Vagina (tissue), 2 donors: ENCODE measurements at regions not wholly inside any gene's neighbourhood (a gene's known extent, or its start where the extent isn't known, plus 50 kb on each side); places are given as distances from the start of the nearest gene placed in this dataset.

Source experiments
- DNase-seq, 2 donors: peaks; one replicate each; pipeline ENCODE4 v3.0.0-alpha.2; 2017; ENCODE audit errors: extremely low spot score in 2 of 2
- H3K27ac ChIP-seq: fragments of 200-600 bp; sonication (generic); one replicate; pipeline ENCODE4 v1.5.1; 2019
- H3K27me3 ChIP-seq: fragments of 200-600 bp; sonication (generic); one replicate; pipeline ENCODE4 v1.5.1; 2019
- H3K36me3 ChIP-seq, 2 donors: fragments of 200-600 bp; sonication (generic); one replicate each; pipeline ENCODE4 v1.5.1; 2017 to 2019
- H3K4me1 ChIP-seq: fragments of 200-600 bp; sonication (generic); one replicate; pipeline ENCODE4 v1.5.1; 2019
- H3K4me3 ChIP-seq, 2 donors: fragments of 200-600 bp; sonication (generic); 1 replicate in 1 of 2; 2 replicates in 1 of 2; pipeline ENCODE4 v1.5.1; 2016 to 2019
- H3K9me3 ChIP-seq: fragments of 200-600 bp; sonication (generic); one replicate; pipeline ENCODE4 v1.5.1; 2019
- POLR2A ChIP-seq, 2 donors: fragments of 450-650 bp; IDR thresholded peaks; one replicate each; pipeline ENCODE4 v1.6.1; 2017; ENCODE audit warnings: antibody characterized with exemption in 2 of 2, mild to moderate bottlenecking in 2 of 2, moderate library complexity in 2 of 2
- POLR2AphosphoS5 ChIP-seq, 2 donors: sonication (generic); formaldehyde crosslinking; IDR thresholded peaks; one replicate each; pipeline ENCODE4 v1.9.0; 2017; ENCODE audit warnings: antibody characterized with exemption in 2 of 2, mild to moderate bottlenecking in 2 of 2, low read depth in 1 of 2; ENCODE audit not compliant: insufficient read depth in 1 of 2
- intact Hi-C: fragments of 100-400 bp; cut with DNase I; formaldehyde crosslinking; loops from one replicate; pipeline ENCODE4 v1.15.1; 2023
- TF ChIP-seq, protein P1 (sequence below), 3 experiments: fragments of 450-650 bp in 2 of 3; fragments of 200-600 bp in 1 of 3; sonication (generic) in 1 of 3; IDR thresholded peaks; one replicate each; pipeline ENCODE4 v1.5.1; 2017 to 2019; ENCODE audit warnings: antibody characterized with exemption in 3 of 3, mild to moderate bottlenecking in 2 of 3, moderate library complexity in 2 of 3

DNA sequence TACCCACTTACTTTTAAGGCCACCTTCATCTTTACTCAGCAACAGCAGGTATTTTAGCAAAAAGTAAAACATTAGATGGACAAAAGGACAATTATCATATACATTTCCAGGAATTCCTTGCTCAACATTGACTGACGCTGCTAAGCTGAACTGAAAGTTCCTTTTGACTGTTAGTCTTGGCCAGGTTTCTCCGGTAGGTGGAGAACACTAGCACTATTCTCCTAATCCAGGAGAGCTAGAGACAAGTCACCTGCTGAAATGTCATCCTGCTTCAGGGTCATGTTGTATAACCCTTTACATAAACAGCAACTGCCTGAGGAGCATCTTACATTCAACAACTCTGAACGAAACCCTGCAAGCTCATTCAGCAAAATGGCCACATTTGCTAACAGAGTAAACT, 109.0 kb upstream of the ESRRG start:
- intact Hi-C loops: no loop called here
- Histone ChIP-seq H3K27ac (no peak overlapping the region), H3K9me3 (no peaks in the 10 kb centered on the region)

DNA sequence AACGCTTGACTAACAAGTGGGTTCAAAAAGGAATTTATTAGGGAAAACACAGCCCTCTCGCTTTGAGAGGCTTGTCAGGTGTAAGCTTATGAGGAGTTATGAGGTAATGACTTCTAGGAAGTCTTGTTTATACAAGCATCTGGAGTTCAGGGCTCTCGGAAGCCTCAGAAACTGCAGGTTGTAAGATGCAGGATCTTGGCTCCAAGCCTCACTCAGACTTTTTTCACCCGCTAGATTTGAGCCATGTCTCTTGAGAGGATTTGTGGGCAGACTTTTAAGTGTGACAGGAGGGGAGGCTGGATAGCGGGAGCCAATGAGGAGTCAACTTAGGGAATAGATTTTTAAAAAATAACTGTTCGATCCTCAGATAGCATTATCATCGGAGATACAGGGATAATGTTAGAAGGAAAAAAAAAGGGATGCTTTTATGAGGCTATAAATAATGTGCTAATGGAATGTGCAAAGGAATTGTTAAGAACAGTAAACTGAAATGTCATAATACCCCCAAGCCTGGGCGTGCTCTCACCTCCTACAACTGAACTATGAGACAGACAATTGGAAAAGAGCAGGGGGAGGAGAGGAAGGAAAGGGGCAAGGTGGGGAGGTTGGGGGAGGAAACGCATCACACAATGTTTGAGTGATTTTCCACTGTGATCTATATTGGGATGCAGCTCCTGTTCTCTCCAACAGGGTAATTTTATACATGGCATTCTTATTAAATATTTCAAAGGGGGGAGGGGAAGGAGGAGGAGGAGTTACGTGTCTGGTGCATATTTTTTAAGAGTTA, 107.4 kb upstream of the ESRRG start:
- DNase-seq: no peak
- Histone ChIP-seq H3K9me3 (no peaks in the 10 kb centered on the region), H3K27me3 (no peaks in the 10 kb centered on the region), H3K4me3 (no peak overlapping the region), H3K27ac (no peak overlapping the region), H3K4me1 (no peaks in the 10 kb centered on the region), H3K36me3 (no peaks in the 10 kb centered on the region)
- TF ChIP-seq POLR2A (IDR thresholded peaks at IDR 0.05): no peak
- TF ChIP-seq POLR2AphosphoS5 (IDR thresholded peaks at IDR 0.05; ENCODE audit: insufficient read depth in 1 of 2, low read depth in 1 of 2): no peak
- TF ChIP-seq, protein P1, sequence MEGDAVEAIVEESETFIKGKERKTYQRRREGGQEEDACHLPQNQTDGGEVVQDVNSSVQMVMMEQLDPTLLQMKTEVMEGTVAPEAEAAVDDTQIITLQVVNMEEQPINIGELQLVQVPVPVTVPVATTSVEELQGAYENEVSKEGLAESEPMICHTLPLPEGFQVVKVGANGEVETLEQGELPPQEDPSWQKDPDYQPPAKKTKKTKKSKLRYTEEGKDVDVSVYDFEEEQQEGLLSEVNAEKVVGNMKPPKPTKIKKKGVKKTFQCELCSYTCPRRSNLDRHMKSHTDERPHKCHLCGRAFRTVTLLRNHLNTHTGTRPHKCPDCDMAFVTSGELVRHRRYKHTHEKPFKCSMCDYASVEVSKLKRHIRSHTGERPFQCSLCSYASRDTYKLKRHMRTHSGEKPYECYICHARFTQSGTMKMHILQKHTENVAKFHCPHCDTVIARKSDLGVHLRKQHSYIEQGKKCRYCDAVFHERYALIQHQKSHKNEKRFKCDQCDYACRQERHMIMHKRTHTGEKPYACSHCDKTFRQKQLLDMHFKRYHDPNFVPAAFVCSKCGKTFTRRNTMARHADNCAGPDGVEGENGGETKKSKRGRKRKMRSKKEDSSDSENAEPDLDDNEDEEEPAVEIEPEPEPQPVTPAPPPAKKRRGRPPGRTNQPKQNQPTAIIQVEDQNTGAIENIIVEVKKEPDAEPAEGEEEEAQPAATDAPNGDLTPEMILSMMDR (IDR thresholded peaks at IDR 0.05): no peak
- intact Hi-C loops: no loop called here

More for the DNA sequence above, 109.0 kb upstream of the ESRRG start:
- Histone ChIP-seq H3K27me3 (no peaks in the 10 kb centered on the region), H3K4me3 (no peak overlapping the region), H3K4me1 (no peaks in the 10 kb centered on the region), H3K36me3 (no peaks in the 10 kb centered on the region)
- no peak for TF ChIP-seq POLR2AphosphoS5 (IDR thresholded peaks at IDR 0.05; ENCODE audit: insufficient read depth in 1 of 2, low read depth in 1 of 2)
- TF ChIP-seq POLR2A (IDR thresholded peaks at IDR 0.05): no peak
- TF ChIP-seq, protein P1 (IDR thresholded peaks at IDR 0.05): no peak
- DNase-seq: no peak

GRCh38 chr1:216827251-216827650, 104.0 kb upstream of the ESRRG start:
- no peaks in the 10 kb centered on the region for H3K27me3 ChIP-seq
- no peak overlapping the region for H3K27ac ChIP-seq
- H3K4me3 ChIP-seq: no peak overlapping the region
- no peaks in the 10 kb centered on the region for H3K4me1 ChIP-seq
- no peak for TF ChIP-seq POLR2A (IDR thresholded peaks at IDR 0.05)
- TF ChIP-seq, protein P1 (IDR thresholded peaks at IDR 0.05): no peak
- no peak for TF ChIP-seq POLR2AphosphoS5 (IDR thresholded peaks at IDR 0.05; ENCODE audit: insufficient read depth in 1 of 2, low read depth in 1 of 2)
- no peaks in the 10 kb centered on the region for H3K36me3 ChIP-seq
- intact Hi-C loops: no loop called here
- DNase-seq: no peak
- no peaks in the 10 kb centered on the region for H3K9me3 ChIP-seq

DNA sequence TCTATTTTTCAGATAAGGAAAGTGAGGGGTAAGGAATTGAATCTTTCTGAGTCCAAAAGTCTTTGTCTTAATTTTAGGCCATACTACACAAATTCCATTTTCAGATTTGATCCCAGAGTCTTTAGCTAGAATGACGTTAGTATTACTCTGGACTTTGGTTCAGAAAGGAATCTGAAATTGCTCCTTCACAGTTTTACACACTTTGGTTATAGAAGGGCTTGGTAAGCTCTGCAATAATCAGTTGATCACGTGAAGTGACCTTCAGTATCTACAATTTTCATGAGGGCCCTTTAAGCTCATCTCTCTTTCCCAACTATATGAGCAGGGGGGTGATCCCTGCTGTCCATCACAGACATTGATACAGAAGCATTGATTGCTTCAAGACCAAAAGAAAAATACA, 103.4 kb upstream of the ESRRG start:
- Histone ChIP-seq H3K27me3 (no peaks in the 10 kb centered on the region), H3K4me1 (no peaks in the 10 kb centered on the region), H3K27ac (no peak overlapping the region), H3K4me3 (no peak overlapping the region), H3K9me3 (no peaks in the 10 kb centered on the region), H3K36me3 (no peaks in the 10 kb centered on the region)
- DNase-seq: no peak
- intact Hi-C loops: no loop called here
- TF ChIP-seq POLR2A (IDR thresholded peaks at IDR 0.05) (no peak), POLR2AphosphoS5 (IDR thresholded peaks at IDR 0.05; ENCODE audit: insufficient read depth in 1 of 2, low read depth in 1 of 2) (no peak)
- TF ChIP-seq, protein P1 (IDR thresholded peaks at IDR 0.05): no peak

DNA sequence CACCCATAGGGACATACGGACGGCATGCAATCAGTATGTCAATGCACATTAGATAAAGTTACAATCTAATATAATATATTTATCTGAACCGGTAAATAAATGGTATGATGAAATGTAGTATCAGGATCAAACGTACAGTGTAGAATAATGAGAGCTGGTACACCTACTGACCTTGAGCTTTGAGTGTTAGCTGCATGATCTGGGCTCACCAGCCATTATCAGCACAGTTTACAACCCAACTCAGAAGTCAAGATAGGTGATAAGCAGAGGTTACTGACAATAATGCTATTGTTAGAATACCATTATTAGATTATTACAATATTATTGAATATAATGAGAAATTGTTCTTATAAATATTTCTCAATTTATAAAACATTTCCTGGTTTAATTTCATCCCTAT, 103.0 kb upstream of the ESRRG start:
- no peak for TF ChIP-seq POLR2A (IDR thresholded peaks at IDR 0.05)
- no peak for TF ChIP-seq POLR2AphosphoS5 (IDR thresholded peaks at IDR 0.05; ENCODE audit: insufficient read depth in 1 of 2, low read depth in 1 of 2)
- TF ChIP-seq, protein P1 (IDR thresholded peaks at IDR 0.05): no peak
- Histone ChIP-seq H3K36me3 (no peaks in the 10 kb centered on the region), H3K4me3 (no peak overlapping the region), H3K4me1 (no peaks in the 10 kb centered on the region), H3K9me3 (no peaks in the 10 kb centered on the region), H3K27me3 (no peaks in the 10 kb centered on the region), H3K27ac (no peak overlapping the region)
- intact Hi-C loops: no loop called here
- no peak for DNase-seq
